ENCODE measurements at regions not wholly inside any gene's neighbourhood (a gene's known extent, or its start where the extent isn't known, plus 50 kb on each side); places are given as distances from the start of the nearest gene placed in this dataset.

- DNase-seq (ENCODE audit: low spot score) = no peak
Observed at GRCh38 chr5:133854554-133854953, 113.9 kb downstream of the C5orf15 start.

- no peak for DNase-seq (ENCODE audit: low spot score)
Observed at GRCh38 chr5:133853646-133854365, 114.6 kb downstream of the C5orf15 start.

GRCh38 chr5:133851521-133851920, 116.9 kb downstream of the C5orf15 start:
- no peak for DNase-seq (ENCODE audit: low spot score)

GRCh38 chr5:133850811-133851210, 117.6 kb downstream of the C5orf15 start:
- DNase-seq (ENCODE audit: low spot score) = no peak

GRCh38 chr5:133849116-133849515, 119.3 kb downstream of the C5orf15 start:
- no peak for DNase-seq (ENCODE audit: low spot score)

GRCh38 chr5:133848341-133848811, 120.0 kb downstream of the C5orf15 start:
- no peak for DNase-seq (ENCODE audit: low spot score)

DNA sequence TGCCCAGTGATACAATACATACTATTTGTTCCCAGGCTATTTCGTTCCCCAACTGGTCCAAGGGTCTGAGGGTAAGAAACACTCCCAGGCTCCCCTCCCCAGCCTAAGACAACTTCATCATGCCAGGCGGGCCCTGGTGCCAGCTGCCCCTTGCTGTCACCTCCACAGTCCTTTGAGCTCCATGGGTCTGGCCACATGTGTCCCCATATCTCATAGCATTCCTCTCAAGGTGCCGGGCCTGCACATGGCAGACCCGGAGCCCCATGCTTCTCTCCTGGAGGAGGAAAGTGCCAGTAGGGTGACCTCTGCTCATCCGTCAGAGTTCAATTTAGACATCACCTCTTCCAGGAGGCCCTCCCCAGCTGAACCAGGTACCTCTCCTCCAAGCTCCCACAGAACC, 120.5 kb downstream of the C5orf15 start:
- no peak for DNase-seq (ENCODE audit: low spot score)

GRCh38 chr5:133847301-133847700, 121.1 kb downstream of the C5orf15 start:
- no peak for DNase-seq (ENCODE audit: low spot score)

- DNase-seq (ENCODE audit: low spot score) = no peak
Observed at GRCh38 chr5:133846478-133847226, 121.8 kb downstream of the C5orf15 start.

DNA sequence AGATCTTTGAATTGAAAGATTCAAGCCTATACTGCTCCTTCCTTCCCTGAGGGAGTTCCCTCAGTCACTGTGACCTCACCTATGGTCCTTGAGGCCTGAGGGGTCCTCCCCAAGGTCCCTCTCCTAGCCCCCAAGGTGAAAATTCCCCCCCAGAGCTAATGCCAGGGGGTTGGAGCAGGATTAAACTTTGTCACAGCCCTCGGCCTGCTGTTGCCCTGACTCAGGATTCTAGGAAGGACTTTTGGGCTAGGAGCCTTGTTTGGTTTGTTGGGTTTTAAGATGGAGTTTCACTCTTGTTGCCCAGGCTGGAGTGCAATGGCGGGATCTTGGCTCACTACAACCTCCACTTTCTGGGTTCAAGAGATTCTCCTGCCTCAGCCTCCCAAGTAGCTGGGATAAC, 123.2 kb downstream of the C5orf15 start:
- no peak for DNase-seq (ENCODE audit: low spot score)

GRCh38 chr5:133844836-133845235, 123.6 kb downstream of the C5orf15 start:
- no peak for DNase-seq (ENCODE audit: low spot score)

- DNase-seq (ENCODE audit: low spot score) = no peak
Observed at GRCh38 chr5:133843911-133844310, 124.5 kb downstream of the C5orf15 start.

GRCh38 chr5:133842846-133843611, 125.4 kb downstream of the C5orf15 start:
- no peak for DNase-seq (ENCODE audit: low spot score)

- no peak for DNase-seq (ENCODE audit: low spot score)
Observed at GRCh38 chr5:133841831-133842750, 126.3 kb downstream of the C5orf15 start.

- no peak for DNase-seq (ENCODE audit: low spot score)
Observed at GRCh38 chr5:133840168-133840567, 128.3 kb downstream of the C5orf15 start.

DNA sequence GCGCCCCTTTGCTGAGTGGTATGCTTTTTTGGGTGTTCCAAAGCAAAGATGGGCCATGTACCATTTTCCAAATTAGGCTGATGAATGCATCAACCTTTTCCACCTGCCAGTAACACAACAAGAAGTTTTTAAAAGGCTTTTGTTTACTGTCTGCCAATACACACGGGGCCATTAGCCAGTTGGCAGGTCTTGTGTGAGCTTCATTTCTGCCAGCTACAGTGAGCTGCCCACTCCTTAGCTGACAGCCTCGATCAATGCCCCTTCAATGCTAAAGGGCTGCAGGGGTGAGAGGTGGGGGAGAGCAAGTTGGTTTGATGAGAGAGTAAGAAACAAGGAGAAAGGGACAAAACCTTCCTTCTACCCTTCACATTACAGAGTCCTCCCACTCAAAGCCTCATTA, 128.7 kb downstream of the C5orf15 start:
- DNase-seq (ENCODE audit: low spot score) = no peak

- no peak for DNase-seq (ENCODE audit: low spot score)
Observed at GRCh38 chr5:133839090-133839489, 129.3 kb downstream of the C5orf15 start.

DNA sequence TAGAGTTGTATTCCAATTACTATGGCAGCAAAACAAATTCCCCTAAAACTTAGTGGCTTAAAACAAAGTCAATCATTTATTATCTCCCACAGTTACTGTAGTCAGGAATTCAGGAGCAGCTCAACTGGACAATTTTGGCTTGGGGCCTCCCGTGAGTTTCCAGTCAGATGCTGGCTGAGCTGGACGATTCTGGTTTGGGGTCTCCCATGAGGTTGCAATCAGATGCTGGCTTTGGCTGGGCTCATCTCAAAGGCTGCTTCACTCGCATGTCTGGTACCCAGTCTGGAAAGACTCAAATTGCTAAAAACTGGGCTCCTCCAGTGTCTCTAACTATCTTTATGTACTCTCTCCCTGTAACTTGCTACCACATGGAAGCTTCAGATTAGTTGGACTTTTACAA, 130.1 kb downstream of the C5orf15 start:
- no peak for DNase-seq (ENCODE audit: low spot score)

GRCh38 chr5:133831491-133832224, 136.8 kb downstream of the C5orf15 start:
- no peak for DNase-seq (ENCODE audit: low spot score)

GRCh38 chr5:133830911-133831310, 137.5 kb downstream of the C5orf15 start:
- no peak for DNase-seq (ENCODE audit: low spot score)

DNA sequence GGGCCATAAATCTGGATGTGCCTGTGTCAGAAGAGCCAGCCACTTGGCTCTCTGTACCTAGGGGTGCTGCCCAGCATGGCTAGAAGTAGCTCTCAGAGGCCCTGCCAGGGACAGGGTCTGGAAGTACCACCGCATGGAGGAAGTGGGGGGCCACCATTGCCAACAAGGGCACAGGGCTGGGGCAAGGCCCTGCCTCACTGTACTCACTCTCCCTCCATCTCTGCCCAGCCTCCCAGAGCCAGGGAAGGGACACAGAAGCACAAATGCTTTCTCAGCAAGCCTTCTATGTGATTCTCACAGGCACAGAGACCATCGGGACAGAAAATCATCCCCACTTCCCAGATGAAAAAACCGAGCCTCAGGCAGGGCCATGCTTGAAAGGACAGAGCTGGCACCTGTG, 138.1 kb downstream of the C5orf15 start:
- no peak for DNase-seq (ENCODE audit: low spot score)

Data from HuH-7 (cell line).